Germinal center (tissue), 1 donor: ENCODE measurements at regions not wholly inside any gene's neighbourhood (a gene's known extent, or its start where the extent isn't known, plus 50 kb on each side); places are given as distances from the start of the nearest gene placed in this dataset.

ENCODE experiments used
- DNase-seq: peaks from one replicate; pipeline ENCODE4 v3.0.0; 2012; ENCODE audit warnings: mixed read lengths, low spot score

DNA sequence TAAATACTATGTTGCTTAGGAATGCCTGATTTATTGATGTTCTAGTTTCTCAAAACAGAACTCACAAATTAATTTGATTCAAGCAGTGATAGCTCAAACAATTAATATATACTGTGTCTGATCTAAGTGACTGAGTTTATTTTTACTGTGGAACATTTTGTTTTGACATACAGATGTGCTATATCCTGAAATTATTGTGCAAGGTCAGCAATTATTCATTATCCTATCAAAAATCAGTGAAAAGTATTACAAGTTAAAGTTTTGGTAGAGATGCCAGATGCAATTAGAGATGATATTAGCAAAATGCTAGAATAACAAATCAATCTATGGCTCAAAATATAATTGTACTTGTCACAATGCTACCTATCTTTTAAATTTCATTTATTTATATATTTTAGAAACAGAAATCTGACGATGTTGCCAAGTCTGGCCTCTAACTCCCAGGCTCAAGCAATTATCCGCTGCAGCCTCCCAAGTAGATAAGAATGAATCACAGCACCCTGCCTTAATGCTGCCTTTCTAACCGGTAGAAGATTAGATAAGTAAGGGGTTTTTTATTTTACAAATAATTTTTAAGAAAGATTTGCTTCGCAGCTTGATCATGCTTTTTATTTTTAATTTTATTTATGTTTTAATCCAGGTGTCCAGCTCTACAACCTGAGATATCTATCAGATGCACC lies 825.5 kb upstream of the NDST4 start:
- DNase-seq = no peak

DNA sequence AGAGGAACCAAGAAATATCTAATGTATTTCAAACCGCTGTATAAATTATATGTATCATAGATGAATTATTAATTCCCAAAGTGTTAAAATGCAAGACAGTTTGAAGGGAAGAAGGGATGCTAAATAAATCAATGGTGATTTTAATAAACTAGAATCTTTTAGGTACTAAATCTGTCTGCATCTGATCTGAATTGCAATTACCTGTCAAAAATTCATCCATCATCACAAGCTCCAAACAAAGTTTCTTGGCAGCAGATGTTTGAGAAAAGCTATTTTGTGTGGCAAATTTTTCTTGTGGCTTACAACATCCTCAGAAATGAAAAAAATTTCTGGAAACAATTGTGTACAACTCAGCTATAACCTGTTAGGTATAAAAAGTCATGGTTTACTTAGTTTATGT lies 816.0 kb upstream of the NDST4 start:
- DNase-seq = no peak

DNA sequence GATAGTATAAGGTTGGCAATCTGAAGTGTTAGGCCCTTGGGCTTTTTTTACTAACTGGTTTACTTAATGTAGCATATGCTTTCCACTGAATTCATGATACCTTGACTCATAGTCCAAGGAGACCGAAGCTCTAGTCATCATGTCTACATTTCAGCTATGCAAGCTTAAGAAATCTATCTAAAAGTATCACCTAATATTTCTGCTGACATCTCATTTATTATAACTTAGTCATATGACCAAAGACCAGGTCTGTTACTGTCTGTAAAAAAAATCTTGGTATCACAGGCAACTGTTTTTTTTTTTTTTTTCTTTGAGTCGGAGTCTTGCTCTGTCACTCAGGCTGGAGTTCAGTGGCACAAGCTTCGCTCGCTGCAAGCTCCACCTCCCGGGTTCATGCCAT lies 814.0 kb upstream of the NDST4 start:
- DNase-seq = no peak

DNA sequence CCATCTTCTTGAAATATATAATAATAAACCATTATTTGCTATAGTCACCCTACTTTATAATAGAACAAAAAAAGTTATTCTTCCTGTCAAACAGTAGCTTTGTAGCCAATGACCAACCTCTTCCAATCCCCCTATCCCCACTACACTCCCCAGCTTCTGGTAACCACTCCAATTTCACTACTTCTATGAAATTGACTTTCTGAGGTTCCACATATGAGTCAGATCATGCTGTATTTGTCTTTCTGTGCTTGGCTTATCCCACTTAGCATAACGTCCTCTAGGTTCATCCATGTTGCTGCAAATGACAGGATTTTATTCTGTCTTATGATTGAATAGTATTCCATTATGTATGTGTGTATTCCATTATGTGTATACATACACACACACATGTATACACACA lies 809.7 kb upstream of the NDST4 start:
- no peak for DNase-seq

DNA sequence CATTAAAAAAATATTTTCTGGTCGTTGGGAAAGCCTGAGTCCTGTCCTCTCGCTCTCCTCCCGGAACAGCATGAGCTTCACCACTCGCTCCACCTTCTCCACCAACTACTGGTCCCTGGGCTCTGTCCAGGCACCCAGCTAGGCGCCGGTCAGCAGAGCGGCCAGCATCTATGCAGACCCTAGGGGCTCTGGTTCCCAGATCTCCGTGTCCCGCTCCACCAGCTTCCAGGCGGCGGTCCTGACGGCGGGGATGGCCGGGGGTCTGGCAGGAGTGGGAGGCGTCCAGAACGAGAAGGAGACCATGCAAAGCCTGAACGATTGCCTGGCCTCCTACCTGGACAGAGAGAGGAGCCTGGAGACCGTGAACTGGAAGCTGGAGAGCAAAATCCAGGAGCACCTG lies 807.2 kb upstream of the NDST4 start:
- no peak for DNase-seq

DNA sequence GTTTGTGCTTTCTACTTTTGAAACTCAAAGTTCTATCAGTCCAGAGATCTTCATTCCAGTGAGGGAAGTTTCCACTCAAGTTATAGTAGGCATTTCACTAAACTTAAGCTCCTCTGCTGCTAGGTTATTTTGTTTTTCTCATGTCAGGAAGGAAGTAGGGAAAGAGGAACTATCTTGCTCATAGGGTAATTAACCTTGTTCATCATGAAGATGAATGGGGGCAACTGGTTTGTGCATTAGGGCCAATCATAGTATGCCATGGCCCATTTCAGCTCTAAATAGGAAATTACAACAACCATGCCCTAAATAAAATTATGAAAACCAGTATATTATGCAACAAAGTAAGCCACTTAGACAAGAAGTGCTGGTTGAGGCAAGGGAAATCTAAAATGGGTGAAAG lies 804.7 kb upstream of the NDST4 start:
- no peak for DNase-seq

DNA sequence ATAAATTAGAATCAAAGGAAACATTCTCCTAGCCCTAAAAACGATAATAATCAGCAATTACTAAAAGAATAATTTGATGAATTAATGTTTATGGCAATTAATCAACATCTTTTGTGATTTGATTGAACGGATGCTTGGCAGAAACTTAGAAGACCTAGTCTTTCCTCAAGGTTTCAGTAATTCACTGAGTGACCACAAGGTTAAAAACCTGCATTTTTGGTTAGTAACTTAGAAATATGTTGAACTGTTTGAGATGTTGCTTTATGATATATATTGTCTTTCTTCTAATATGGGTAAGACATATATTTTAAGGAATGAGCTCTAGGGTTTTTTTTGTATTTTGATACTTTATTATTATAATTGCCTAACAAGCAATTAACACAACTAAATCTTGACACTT lies 793.0 kb upstream of the NDST4 start:
- no peak for DNase-seq

DNA sequence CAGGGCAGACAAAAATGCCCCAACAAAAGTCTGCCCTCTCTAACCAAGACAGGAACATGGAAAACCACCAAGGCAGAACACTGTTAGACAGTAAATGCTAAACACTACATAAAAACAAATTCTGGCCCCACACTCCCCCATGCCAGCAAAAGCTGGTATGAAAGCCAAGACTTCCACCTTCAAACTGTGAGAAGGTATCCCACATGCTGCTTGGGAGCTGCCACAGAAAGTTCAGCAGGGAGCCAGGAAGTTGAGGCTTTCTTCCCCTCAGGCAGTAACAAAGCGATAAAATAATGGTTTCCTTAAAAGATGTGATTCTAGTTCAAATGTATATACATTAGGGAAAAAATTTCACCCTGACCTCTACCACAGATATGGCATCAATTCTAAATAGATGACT lies 770.4 kb upstream of the NDST4 start:
- no peak for DNase-seq

DNA sequence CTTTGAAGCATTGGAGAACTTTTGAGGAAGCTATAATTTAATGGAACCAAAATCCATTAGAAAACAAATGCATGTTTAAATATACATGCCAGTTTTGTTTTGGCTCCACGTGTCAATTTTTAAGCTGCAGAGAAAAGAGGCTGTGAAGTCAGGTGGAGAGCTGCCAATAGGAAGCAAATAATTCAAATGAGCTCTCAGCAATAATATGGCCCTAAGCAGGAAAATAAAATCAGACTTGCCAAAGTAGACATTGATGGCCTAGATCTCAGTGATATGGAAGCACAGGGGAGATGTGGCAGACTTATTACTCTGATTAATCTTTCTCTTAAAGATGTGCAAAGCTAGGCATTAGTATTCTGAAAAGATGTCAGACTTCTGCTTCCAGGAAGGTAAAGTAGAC lies 769.8 kb upstream of the NDST4 start:
- DNase-seq = no peak

DNA sequence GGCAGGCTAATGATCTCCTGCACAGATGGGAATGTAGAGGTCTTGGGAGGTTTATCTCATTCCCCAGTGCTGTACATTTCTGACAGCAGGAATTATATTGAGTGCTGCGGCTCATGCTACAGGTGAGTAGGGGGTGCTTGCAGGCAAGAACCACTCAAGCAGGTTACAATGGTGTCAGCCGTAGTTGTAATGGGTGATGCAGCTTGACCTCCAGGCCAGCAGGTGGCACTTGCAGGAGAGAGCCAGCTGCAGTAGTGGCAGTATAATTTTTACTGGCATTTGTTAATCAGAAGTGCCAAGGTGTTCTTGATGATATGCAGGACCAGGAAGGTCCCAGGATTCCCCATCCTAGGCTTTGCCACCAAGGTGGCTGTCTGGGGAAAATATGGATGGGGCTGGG lies 759.6 kb upstream of the NDST4 start:
- no peak for DNase-seq

DNA sequence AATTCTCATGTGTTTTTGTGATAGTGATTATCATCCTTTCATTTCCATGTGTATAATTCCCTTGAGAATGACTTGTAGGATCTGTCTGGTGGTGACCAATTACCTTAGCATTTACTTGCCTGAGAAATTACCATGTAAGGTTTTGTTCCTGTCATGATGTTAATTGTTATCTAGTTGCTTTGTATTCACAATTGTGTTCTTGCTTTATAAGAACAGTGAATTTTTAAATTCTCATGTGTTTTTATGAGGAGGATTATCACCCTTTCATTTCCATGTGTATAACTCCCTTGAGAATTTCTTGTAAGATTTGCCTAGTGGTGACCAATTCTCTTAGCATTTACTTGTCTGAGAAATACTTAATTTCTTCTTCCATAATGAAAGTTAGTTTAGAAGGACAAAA lies 758.2 kb upstream of the NDST4 start:
- DNase-seq = no peak

DNA sequence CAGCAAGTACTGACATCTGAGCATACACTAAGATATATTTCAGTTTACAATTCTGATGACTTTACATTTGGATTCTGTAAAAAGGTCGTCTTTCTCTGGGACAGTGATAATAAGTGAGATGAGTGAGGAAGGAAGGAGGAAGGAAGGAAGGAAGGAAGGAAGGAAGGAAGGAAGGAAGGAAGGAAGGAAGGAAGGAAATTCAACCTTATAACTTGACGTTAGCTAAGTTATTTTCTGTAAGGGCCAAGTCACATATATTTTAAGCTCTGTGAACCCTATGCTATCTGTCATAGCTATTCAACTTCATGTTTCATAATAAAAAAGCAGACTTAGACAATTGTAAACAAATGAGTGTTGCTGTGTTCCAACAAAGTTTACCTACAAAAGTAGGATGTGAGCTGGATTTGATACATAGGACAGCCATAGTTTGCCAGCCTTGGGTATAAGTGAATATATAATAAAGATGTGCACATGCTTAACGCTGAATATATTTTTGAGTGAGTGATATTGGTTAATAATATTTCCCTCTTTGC lies 753.0 kb upstream of the NDST4 start:
- DNase-seq = no peak

DNA sequence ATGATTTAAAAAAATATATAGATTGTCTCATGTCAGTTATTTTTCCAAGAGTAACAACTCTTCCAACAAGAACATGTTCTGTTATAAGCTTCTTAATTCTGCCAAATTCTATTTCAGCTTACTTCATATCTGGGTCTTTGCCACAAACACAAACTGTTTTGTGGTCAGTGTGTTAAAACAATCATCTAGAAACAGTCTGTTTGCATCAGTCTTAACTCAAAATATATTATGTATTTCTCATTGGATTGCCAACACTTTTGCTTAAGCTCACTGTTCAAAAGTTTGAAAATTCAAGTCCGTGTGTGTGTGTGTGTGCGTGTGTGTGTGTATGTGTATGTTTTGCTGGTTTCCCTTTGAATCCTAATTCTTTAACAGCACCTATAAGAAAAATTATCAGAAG lies 752.3 kb upstream of the NDST4 start:
- DNase-seq = no peak

DNA sequence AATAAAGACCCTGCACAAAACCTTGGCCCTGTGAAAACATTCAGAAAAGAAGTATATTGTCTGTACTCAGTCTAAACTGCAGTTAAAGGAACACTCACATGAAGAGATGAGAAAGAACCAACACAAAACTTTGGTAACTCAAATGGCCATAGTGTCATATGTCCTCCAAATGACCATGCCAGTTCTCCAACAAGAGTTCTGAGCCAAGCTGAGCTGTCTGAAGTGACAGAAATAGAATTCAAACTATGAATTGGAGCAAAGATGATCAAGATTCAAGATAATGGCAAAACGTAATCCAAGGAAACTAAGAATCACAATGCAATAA lies 739.3 kb upstream of the NDST4 start:
- DNase-seq = no peak

DNA sequence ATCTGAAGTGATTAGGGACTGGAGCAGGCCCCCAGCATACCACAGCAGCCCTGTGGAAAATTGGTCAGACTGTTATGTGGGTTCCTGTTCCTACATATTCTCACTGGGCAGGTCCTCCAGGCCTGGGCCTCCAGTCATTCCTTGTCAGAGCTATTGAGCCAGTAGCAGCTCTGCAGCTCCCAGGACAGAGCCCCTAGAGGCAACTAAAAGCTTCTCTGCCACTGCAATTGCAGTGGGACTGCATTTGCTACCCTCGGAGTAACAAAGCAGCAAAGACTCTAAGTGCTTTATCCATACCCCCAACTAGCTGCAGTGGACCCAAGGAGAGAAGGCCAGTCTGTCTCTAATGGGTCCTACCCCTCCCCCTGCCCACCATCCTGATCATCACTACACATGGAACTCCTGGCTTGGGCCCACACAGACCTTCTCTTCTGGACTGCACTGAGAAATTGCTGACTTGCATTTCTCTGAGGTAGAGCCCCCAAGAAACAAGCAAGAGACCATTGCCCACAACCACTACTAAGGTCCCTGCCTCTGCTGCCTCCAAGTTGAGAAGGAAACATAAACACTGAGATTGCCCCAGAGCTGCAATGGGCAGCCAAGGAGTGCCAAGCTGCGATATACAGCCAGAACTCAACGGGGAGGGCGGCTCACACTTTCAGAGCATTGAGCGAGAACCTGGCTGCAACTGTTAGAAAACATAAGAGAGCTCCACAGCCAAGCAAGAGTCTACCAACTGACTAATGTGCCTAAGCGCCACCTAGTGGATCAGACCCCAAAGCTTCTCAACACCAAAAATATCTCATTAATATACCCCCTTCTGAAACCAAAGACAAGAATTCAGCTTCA lies 738.7 kb upstream of the NDST4 start:
- peak; percentile 5 for DNase-seq

DNA sequence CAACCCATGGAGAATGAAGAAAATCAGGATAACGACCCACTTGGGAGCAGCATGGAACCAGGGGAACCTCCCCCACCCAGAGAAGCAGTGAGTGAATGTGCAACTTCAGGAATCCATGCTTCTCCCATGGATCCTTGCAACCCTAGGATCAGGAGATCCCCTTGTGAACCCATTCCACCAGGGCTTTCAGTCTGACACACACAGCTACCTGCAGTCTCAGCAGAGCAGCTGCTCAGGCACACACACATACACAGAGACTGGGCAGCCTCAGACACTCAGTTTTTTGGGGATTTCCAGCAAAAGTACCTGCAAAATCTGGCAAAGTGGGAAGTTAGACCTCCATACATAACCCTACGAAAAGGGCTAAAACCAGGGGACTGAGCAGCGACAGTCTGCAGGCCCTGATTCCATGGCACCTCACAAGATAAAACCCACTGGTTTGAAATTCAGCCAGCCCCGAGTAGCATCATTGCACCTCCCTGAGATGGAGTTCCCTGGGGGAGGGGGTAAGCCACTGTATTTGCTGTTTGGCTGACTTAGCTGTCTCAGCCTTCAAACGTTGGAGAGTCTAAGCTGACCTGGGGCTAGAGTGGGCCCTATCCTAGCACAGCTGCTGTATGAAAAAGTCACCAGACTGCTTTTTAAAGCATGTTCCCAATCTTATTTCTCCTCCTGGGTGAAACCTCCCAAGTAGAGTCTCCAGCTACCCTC lies 737.5 kb upstream of the NDST4 start:
- no peak for DNase-seq

DNA sequence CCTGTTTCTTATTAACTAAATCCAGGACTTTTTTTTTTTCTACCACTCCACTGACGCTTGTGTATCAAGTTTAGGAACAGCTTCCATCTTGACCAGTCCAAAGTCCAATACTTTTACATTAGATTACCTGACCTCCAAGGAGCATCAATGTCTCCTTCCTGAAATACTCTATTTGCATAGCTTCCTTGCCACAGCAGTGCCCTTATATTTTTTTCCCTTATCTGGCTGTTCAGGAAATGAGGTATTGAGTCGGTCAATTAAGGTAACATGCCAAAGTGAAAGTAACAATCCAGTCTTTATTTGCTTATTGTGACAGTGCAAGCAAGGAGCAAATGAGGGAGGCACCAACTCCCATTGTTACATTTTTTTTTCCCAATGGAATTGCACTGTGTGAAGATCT lies 730.8 kb upstream of the NDST4 start:
- DNase-seq = no peak

DNA sequence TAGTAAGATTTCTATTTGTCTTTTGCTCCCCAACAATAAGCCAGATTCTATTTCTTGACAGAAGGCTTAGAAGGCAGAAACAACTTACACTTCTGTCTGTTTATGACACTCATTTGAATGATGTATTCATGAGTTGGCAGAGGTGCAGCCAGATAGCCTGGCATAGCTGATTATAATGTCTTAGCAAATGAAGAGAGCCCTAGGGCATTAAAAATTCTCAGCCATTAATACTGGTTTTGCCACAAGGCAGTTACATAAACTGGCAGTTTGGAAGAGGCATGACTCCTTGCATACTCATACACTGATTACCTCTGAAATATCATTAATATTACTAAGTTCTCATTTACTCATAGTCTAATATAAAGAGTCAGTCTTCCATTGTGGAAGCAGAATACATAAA lies 728.5 kb upstream of the NDST4 start:
- no peak for DNase-seq

DNA sequence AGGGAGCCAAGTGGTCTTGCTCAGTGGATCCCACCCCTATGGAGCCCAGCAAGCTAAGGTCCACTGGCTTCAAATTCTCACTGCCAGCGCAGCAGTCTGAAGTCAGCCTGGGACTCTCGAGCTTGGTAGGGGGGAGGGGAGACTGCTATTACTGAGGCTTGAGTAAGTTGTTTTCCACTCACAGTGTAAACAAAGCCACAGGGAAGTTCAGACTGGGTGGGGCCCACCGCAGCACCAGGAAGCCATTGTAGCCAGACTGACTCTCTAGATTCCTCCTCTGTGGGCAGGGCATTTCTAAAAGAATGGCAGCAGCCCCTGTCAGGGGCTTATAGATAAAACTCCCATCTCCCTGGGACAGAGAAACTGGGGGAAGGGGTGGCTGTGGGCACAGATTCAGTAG lies 721.0 kb upstream of the NDST4 start:
- no peak for DNase-seq

DNA sequence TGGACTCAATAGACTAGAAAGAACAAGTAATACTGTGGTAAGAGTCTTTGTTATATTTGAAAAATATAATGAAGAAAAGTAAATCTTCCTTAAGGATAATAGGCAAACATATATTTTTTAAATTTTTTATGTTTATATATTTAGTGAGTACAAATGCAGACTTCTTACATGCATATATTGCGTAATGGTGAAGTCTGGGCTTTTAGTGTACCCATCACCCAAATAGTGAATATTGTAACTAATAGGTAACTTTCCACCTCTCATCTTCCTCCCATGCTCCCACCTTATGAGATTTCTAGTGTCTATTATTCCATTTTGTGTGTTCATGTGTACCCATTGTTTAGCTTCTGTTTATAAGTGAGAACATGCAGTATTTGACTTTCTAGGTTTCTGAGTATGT lies 711.2 kb upstream of the NDST4 start:
- DNase-seq = no peak

DNA sequence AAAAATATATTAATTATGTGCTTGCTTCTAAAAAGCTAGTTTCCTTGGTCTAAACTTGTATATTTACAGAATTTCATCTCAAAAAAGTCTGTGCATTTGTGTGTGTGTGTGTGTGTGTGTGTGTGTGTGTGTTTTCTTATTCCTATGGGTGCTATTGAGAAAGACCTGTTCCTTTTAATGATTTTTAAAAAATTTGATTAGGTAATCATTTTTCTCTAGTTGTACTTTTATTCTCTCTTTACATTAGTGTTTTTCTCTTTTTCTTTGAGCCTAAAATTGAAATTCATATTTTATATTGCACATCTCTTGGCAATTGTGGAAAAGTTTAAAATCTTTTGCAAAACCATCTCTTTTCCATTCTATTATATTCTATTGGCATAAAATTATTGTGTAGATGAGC lies 690.4 kb upstream of the NDST4 start:
- no peak for DNase-seq

DNA sequence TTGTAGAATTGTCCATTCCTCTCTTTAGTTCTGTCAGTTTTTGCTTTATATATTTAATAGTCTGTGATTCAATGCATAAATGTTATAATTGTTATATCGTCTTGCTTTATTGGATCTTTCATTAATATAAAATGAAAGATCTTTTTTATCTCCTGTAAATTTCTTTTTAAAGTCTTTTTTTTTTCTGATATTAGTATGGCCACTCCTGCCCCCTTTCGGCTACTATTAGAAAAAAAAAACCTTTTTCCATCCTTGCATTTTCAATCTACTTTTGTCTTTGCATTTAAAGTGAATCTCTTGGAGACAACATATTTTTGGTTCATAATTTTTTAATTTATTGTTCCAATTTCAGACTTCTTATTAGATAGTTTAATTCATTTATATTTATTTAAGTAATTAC lies 677.4 kb upstream of the NDST4 start:
- DNase-seq = no peak

DNA sequence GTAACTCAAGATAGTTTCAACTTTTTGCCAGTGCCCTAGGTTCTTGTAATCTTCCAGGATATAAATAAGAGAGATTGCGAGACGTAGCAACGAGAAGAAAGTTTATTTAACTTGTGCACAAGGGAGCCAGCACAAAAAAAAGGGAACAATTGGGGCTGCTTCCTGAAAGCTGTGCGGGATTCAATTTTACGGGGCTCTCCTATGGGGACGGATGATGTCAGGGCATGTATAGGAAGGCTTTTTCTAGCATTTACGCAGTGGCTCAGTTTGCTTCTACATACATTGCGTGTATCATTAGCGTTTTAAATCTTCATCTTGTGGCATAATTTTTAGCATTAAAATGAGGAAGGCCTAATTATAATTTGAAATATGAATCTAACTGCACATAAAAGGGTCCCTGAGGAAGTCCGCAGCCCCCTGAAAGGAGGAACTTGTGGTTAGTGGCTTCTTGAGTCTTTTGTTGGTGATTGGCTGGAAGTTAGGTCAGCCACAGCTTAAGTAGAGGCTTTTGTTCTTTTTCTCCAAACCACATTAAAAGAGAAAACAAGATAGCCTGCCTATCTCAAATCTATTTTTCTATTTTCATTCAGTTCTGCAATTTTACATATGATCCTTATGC lies 668.2 kb upstream of the NDST4 start:
- DNase-seq = no peak
